ENCODE measurements at regions not wholly inside any gene's neighbourhood (a gene's known extent, or its start where the extent isn't known, plus 50 kb on each side); places are given as distances from the start of the nearest gene placed in this dataset.

DNA sequence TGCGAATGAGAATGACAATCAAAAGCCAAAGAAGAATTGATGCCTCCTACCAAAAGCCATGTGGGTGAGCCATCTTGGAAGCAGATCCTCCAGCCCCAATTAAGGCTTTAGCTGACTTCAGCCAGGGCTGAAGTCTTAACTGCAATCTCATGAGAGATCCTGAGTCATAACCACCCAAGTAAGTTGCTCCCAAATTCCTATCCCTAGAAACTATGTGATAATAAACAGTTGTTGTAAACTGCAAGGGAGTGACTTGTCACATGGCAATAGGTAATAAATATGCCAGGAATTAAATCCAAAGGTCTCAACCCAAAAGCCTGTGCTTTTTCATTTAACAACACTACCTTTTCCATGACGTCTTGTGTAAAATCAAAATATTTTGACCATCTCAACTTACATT is 154.2 kb upstream of the TBL1X start:
- no peaks in the 10 kb centered on the region for H3K4me1 ChIP-seq (replicated peaks in 1 of 4; ENCODE audit: control insufficient read depth in 3 of 4, insufficient read depth in 4 of 4, low read length in 3 of 4)
- no peak overlapping the region for H3K56ac ChIP-seq (replicated peaks; ENCODE audit: insufficient read length, low read depth, low read length)
- no peak for FAIRE-seq

More for the DNA sequence above, 154.2 kb upstream of the TBL1X start:
- ChIA-PET CTCF (ENCODE audit: partially characterized antibody) (interaction anchor here (1.1 kb wide), 1 partner anchor 158 kb away, joined by 4 read pairs; no protein-coding TSS in a partner anchor), POLR2A (ENCODE audit: partially characterized antibody) (no interaction called here)
- H3K4me3 ChIP-seq (ENCODE audit: extremely low read depth in 1 of 4, insufficient read depth in 2 of 4, low read depth in 3 of 4, low read length in 4 of 4), result no peak overlapping the region
- WGBS, 2 experiments (ENCODE audit: extremely low coverage in 1 of 2, insufficient coverage in 1 of 2, insufficient read length in 1 of 2, insufficient replicate concordance in 2 of 2, low coverage in 1 of 2, low lambda C conversion rate in 2 of 2, missing lambda C conversion rate in 1 of 2), result 87% methylated on average over 2 of the region's 2 CpGs; no CpG with 5 or more reads in 1 of the 2 experiments
- H3K79me2 ChIP-seq (ENCODE audit: control insufficient read depth in 1 of 2, insufficient read depth in 2 of 2, low read length in 2 of 2), result no peaks in the 10 kb centered on the region
- no peak overlapping the region for H3K27ac ChIP-seq (ENCODE audit: low read depth, low read length)
- H3K4me2 ChIP-seq (ENCODE audit: insufficient read depth in 1 of 2, low read depth in 2 of 2, low read length in 2 of 2), result no peak overlapping the region
- TF ChIP-seq JUN (IDR thresholded peaks at IDR 0.05; ENCODE audit: low read depth, low read length), result no peak
- TF ChIP-seq SAP30 (IDR thresholded peaks at IDR 0.05; ENCODE audit: insufficient read depth, insufficient replicate concordance, low read length), result no peak
- TF ChIP-seq RAD21 (IDR thresholded peaks at IDR 0.05 in 1 of 2, conservative IDR thresholded peaks at IDR 0.05 in 1 of 2; ENCODE audit: low read depth in 2 of 2, low read length in 2 of 2), result no peak
- no peak for TF ChIP-seq HDAC2 (IDR thresholded peaks at IDR 0.05; ENCODE audit: borderline replicate concordance in 1 of 2, low read depth in 2 of 2, low read length in 2 of 2)
- H2BK120ac ChIP-seq (replicated peaks; ENCODE audit: low read depth, low read length), result no peak overlapping the region
- H2AK5ac ChIP-seq (ENCODE audit: low read depth, low read length), result no peak overlapping the region
- H3K36me3 ChIP-seq (ENCODE audit: control insufficient read depth in 2 of 4, insufficient read depth in 4 of 4, low read length in 3 of 4), result no peaks in the 10 kb centered on the region
- no peak overlapping the region for H2BK12ac ChIP-seq (ENCODE audit: low read depth, low read length)
- no peaks in the 10 kb centered on the region for H4K20me1 ChIP-seq (replicated peaks in 1 of 2; ENCODE audit: control insufficient read depth in 1 of 2, insufficient read depth in 2 of 2, low read length in 2 of 2)
- H2BK15ac ChIP-seq (ENCODE audit: low read length), result no peak overlapping the region
- no peak overlapping the region for H2AFZ ChIP-seq (ENCODE audit: low read length)
- DNase-seq (ENCODE audit: low read depth in 1 of 2, low spot score in 2 of 2), result no peak
- H3K23ac ChIP-seq (ENCODE audit: insufficient read length), result no peak overlapping the region
- H3K9me3 ChIP-seq (ENCODE audit: insufficient read depth in 2 of 2, low read depth in 1 of 2, low read length in 1 of 2), result no peaks in the 10 kb centered on the region
- H3K4ac ChIP-seq (replicated peaks; ENCODE audit: insufficient read length, low read depth, low read length), result no peak overlapping the region
- H3K9ac ChIP-seq (replicated peaks in 1 of 4; ENCODE audit: extremely low read depth in 1 of 4, low read depth in 3 of 4, low read length in 3 of 4), result no peak overlapping the region
- no peak overlapping the region for H3K18ac ChIP-seq (ENCODE audit: extremely low read depth, low read length)
- no peaks in the 10 kb centered on the region for H3K79me1 ChIP-seq (ENCODE audit: low read depth, low read length)
- H3K14ac ChIP-seq (ENCODE audit: insufficient read length), result no peak overlapping the region
- no peaks in the 10 kb centered on the region for H3K27me3 ChIP-seq (replicated peaks in 1 of 4; ENCODE audit: control insufficient read depth in 3 of 4, extremely low read depth in 1 of 4, insufficient read depth in 3 of 4, low read length in 3 of 4)
- no peak overlapping the region for H2BK5ac ChIP-seq (ENCODE audit: low read depth, low read length)
- H3K23me2 ChIP-seq (ENCODE audit: low read depth, low read length), result no peaks in the 10 kb centered on the region
- no peak overlapping the region for H4K8ac ChIP-seq (ENCODE audit: extremely low read depth, insufficient read depth, low read length)
- H2BK20ac ChIP-seq (ENCODE audit: low read length), result no peak overlapping the region
- no peak overlapping the region for H4K91ac ChIP-seq (replicated peaks; ENCODE audit: insufficient read length, low read length)
- no peak overlapping the region for H4K5ac ChIP-seq (ENCODE audit: insufficient read length, low read depth, low read length)
